Neural cell (in vitro differentiated cells): ENCODE measurements at regions not wholly inside any gene's neighbourhood (a gene's known extent, or its start where the extent isn't known, plus 50 kb on each side); places are given as distances from the start of the nearest gene placed in this dataset.

ENCODE experiments used
- H2AFZ ChIP-seq: fragments of 200-600, 300-800 bp; sonication (generic), shearing (Covaris generic); 2 replicates; pipeline ENCODE4 v1.6.0; 2014; ENCODE audit warnings: low read depth, mild to moderate bottlenecking, antibody characterized with exemption, low read length, moderate library complexity
- H3F3A ChIP-seq: fragments of 200-600 bp; shearing (Covaris generic); 2 replicates; pipeline ENCODE4 v1.6.1; 2016; ENCODE audit warnings: mild to moderate bottlenecking, moderate library complexity, mixed read lengths, antibody characterized with exemption, low read length; ENCODE audit not compliant: insufficient read depth, poor library complexity, severe bottlenecking
- H3K27ac ChIP-seq: fragments of 200-600, 300-800 bp; sonication (generic), shearing (Covaris generic); 2 replicates; pipeline ENCODE4 v1.5.1; 2014; ENCODE audit warnings: mild to moderate bottlenecking, low read length, moderate library complexity
- H3K27me3 ChIP-seq: fragments of 300-800, 200-600 bp; sonication (generic), shearing (Covaris generic); 2 replicates; pipeline ENCODE4 v1.6.0; 2014; ENCODE audit warnings: mild to moderate bottlenecking, low read depth, low read length, moderate library complexity; ENCODE audit not compliant: insufficient read depth
- H3K36me3 ChIP-seq: fragments of 300-800, 200-600 bp; sonication (generic), shearing (Covaris generic); 2 replicates; pipeline ENCODE4 v1.5.1; 2014; ENCODE audit warnings: mild to moderate bottlenecking, antibody characterized with exemption, low read length, moderate library complexity; ENCODE audit not compliant: insufficient read depth
- H3K4me2 ChIP-seq: fragments of 300-800, 200-600 bp; sonication (generic), shearing (Covaris generic); 2 replicates; pipeline ENCODE4 v1.6.0; 2014; ENCODE audit warnings: mild to moderate bottlenecking, low read length
- H3K4me3 ChIP-seq: fragments of 300-800, 200-600 bp; sonication (generic), shearing (Covaris generic); 2 replicates; pipeline ENCODE4 v1.5.1; 2014; ENCODE audit warnings: mild to moderate bottlenecking, low read length, moderate library complexity
- H3K79me2 ChIP-seq: fragments of 200-600 bp; shearing (Covaris generic); replicated peaks from 2 replicates; pipeline ENCODE4 v1.6.0; 2014; ENCODE audit warnings: mild to moderate bottlenecking, low read length, moderate library complexity; ENCODE audit not compliant: insufficient read depth
- H3K9ac ChIP-seq: fragments of 300-800, 200-600 bp; sonication (generic), shearing (Covaris generic); 2 replicates; pipeline ENCODE4 v1.6.1; 2016; ENCODE audit warnings: mild to moderate bottlenecking, low read length, mixed read lengths
- H3K9me2 ChIP-seq: fragments of 200-600 bp; shearing (Covaris generic); 2 replicates; pipeline ENCODE4 v1.6.1; 2016; ENCODE audit warnings: mild to moderate bottlenecking, low read length, mixed read lengths; ENCODE audit not compliant: insufficient read depth
- H3K9me3 ChIP-seq: fragments of 200-600, 300-800 bp; sonication (generic), shearing (Covaris generic); 2 replicates; pipeline ENCODE4 v1.6.1; 2016; ENCODE audit warnings: mild to moderate bottlenecking, mixed run types, low read length, moderate library complexity, mixed read lengths
- H4K20me1 ChIP-seq: fragments of 200-600 bp; shearing (Covaris generic); 2 replicates; pipeline ENCODE4 v1.6.1; 2016; ENCODE audit warnings: mild to moderate bottlenecking, mixed run types; ENCODE audit not compliant: insufficient read depth
- CTCF ChIP-seq: fragments of 450-650 bp; IDR thresholded peaks from 2 replicates; pipeline ENCODE4 v1.5.1; 2014; ENCODE audit warnings: antibody characterized with exemption, mild to moderate bottlenecking, moderate library complexity; ENCODE audit not compliant: poor library complexity, severe bottlenecking
- EP300 ChIP-seq: fragments of 450-650 bp; conservative IDR thresholded peaks from 2 replicates; pipeline ENCODE4 v1.6.1; 2014; ENCODE audit warnings: antibody characterized with exemption, mild to moderate bottlenecking, moderate library complexity; ENCODE audit not compliant: poor library complexity, severe bottlenecking
- EZH2 ChIP-seq: fragments of 200-600, 300-800 bp; shearing (Covaris generic), sonication (generic); IDR thresholded peaks from 2 replicates; pipeline ENCODE4 v1.6.1; 2014; ENCODE audit warnings: antibody characterized with exemption, low read length, borderline replicate concordance, mild to moderate bottlenecking; ENCODE audit not compliant: insufficient read depth, poor library complexity, severe bottlenecking
- MXI1 ChIP-seq: fragments of 450-650 bp; conservative IDR thresholded peaks from 2 replicates; pipeline ENCODE4 v1.6.1; 2014; ENCODE audit warnings: antibody characterized with exemption, mild to moderate bottlenecking; ENCODE audit not compliant: poor library complexity, severe bottlenecking
- POLR2AphosphoS5 ChIP-seq: IDR thresholded peaks from 2 replicates; pipeline ENCODE4 v1.6.1; 2012
- RAD21 ChIP-seq: fragments of 450-650 bp; conservative IDR thresholded peaks from 2 replicates; pipeline ENCODE4 v1.6.1; 2014; ENCODE audit warnings: antibody characterized with exemption, mild to moderate bottlenecking, moderate library complexity
- REST ChIP-seq: IDR thresholded peaks from 2 replicates; pipeline ENCODE4 v1.6.1; 2012; ENCODE audit warnings: borderline replicate concordance
- SMC3 ChIP-seq: fragments of 450-650 bp; conservative IDR thresholded peaks from 2 replicates; pipeline ENCODE4 v1.6.1; 2014; ENCODE audit warnings: antibody characterized with exemption, mild to moderate bottlenecking, moderate library complexity; ENCODE audit not compliant: poor library complexity
- TAF1 ChIP-seq: IDR thresholded peaks from 2 replicates; pipeline ENCODE4 v1.6.1; 2012; ENCODE audit warnings: low read depth

GRCh38 chrX:20693078-20693477, 426.4 kb upstream of the RPS6KA3 start:
- Histone ChIP-seq H3K27me3 (no peaks in the 10 kb centered on the region), H2AFZ (no peak overlapping the region), H3K27ac (no peak overlapping the region), H3K9ac (no peak overlapping the region), H3K79me2 (no peaks in the 10 kb centered on the region), H3F3A (no peaks in the 10 kb centered on the region), H3K36me3 (no peaks in the 10 kb centered on the region), H3K4me2 (no peak overlapping the region), H3K4me3 (no peak overlapping the region), H3K9me3 (no peaks in the 10 kb centered on the region), H4K20me1 (no peaks in the 10 kb centered on the region), H3K9me2 (no peaks in the 10 kb centered on the region)
- TF ChIP-seq EP300, result no peak
- TF ChIP-seq SMC3, result no peak
- no peak for TF ChIP-seq REST
- TF ChIP-seq MXI1, result no peak
- TF ChIP-seq EZH2, result no peak
- TF ChIP-seq CTCF, result no peak

GRCh38 chrX:20686256-20686655, 419.5 kb upstream of the RPS6KA3 start:
- H3K9ac ChIP-seq, result no peak overlapping the region
- H2AFZ ChIP-seq, result no peak overlapping the region
- H3K4me3 ChIP-seq, result no peak overlapping the region
- TF ChIP-seq EZH2, result no peak
- TF ChIP-seq CTCF, result no peak
- TF ChIP-seq REST, result no peak
- no peak for TF ChIP-seq TAF1
- TF ChIP-seq MXI1, result no peak
- TF ChIP-seq EP300, result no peak
- TF ChIP-seq SMC3, result no peak
- TF ChIP-seq POLR2AphosphoS5, result no peak
- no peak for TF ChIP-seq RAD21
- H3K9me2 ChIP-seq, result no peaks in the 10 kb centered on the region
- no peaks in the 10 kb centered on the region for H3K9me3 ChIP-seq
- no peaks in the 10 kb centered on the region for H3F3A ChIP-seq
- no peaks in the 10 kb centered on the region for H3K79me2 ChIP-seq
- no peaks in the 10 kb centered on the region for H4K20me1 ChIP-seq
- no peaks in the 10 kb centered on the region for H3K36me3 ChIP-seq
- no peaks in the 10 kb centered on the region for H3K27me3 ChIP-seq
- no peak overlapping the region for H3K4me2 ChIP-seq
- no peak overlapping the region for H3K27ac ChIP-seq
